ENCODE measurements at regions not wholly inside any gene's neighbourhood (a gene's known extent, or its start where the extent isn't known, plus 50 kb on each side); places are given as distances from the start of the nearest gene placed in this dataset.
A peak's percentile ranks its signal among the peaks of the same experiment; 100 is the strongest.
"Not testable (repeated sequence)": the region's sequence is repeated elsewhere in the genome, so short reads cannot be mapped to it uniquely, and the experiment has no call there.

DNA sequence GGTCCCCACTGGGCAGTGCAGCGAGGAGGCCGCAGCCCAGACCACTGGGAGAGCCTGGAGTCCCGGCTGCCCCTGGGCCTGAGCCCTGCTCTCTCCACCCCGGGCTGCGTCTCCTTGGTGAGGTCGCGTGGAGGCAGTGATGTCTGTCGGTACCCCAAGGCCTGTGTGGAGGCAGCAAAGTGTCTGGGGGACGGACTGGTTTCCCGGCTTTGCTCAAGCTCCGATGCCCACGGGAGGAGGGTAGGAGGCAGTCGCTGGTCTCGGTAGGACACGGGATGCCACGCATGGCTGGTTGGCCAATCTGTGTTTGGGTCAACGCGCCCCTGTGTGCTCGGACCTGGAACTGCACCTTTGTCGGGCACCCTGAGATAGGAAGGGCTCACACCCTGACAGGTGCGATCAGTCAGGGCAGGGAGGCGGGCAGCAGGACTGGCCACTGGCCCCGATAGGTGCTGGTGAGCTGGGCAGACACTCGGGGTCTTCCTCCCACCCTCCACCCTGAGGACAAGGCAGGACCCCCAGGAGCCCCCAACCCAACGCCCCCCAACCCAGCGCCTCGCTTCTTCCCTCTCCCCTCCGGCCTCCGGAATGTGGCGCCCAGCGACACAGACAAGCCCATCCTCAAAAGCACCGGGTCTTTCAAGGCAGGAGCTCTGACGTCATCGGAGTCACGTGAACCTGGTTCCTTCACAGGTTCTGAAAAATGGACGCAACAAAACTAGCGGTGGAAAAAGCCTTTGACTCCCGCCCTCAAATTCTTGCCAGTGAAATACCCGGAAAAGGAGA is 288.6 kb downstream of the NDUFA10 start:
- no peak for DNase-seq

DNA sequence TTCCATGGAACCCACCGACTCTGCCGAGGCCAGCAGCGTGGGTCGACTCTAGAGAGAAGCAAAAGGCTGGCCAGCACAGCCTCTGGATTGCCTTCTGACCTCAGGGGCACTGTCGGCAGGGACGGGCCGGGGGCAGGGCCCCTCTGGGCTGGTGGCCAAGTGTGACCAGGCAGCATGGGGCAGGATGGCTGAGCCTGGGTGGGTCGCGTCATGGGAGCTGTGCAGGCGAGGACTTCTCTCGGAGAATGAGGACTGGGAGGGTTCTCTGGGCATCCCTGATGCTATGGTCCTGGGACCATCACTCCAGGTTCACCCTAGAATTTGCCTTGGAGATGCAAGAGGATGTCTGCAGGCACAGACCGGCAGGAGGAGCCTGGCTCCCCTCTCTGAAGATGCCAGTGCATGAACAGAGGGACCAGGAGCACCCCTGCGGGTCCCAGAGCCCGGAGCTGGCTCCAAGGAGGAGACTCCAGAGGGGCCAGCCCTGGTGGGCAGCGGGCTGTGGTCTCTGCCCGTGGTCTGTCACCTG is 289.2 kb downstream of the NDUFA10 start:
- DNase-seq, result no peak

DNA sequence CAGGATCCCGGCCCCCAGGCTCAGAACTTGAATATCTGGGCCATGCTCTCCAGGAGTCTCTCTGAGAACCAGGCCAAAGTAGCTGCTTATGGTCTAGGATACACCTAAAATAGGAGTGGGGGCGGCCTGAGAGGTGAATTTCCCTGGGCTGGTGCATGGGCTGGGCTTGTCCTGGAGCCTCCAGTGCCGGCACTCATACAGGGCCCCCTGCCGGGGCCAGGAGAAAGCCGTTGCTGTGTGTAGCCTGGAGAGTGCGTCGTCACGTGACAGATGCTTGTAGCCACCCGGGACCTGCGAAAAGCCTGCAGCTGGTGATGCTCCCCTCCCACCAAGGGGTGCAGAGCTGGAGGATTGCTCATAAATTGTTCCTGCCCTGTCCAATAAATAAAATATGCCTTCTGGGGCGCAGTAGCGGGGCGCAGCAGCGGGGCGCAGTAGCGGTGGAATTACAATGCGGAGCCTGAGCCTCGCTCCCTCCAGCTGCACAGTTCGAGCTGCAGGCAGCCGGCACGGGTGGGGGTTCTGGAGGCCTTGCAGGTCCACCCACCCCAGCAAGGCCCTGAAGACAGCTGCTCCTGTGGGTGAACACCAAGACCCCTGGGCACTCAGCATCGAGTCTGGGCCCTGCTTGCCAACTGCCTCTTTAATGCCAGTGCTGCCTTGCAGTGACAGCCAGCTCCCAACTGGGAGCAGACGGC is 289.9 kb downstream of the NDUFA10 start:
- no peak for DNase-seq

DNA sequence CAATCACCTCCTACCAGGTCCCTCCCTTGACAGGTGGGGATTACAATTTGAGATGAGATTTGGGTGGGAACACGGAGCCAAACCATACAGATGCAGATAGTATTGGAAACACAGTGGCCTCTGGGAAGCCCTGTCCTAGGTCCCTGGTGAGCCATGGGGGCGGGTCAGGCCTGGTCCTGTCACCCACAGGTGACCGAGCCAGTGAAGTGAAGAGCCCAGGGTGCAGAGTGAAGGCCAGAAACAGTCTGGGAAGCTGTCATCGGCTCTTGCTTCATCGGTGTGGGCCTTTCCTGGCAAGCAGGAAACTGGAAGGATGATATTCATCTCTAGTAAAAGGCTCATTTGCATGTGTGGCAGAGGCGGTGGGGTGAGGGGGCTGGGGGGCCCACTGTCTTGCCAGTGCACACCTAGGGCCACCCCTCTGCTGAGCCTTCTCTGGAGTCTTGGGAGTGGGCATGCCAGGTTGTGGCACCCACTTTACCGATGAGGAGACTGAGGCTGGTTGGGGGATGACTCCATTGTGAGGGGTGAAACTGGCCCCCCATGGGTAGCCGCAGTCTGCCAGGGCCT is 290.6 kb downstream of the NDUFA10 start:
- no peak for DNase-seq

DNA sequence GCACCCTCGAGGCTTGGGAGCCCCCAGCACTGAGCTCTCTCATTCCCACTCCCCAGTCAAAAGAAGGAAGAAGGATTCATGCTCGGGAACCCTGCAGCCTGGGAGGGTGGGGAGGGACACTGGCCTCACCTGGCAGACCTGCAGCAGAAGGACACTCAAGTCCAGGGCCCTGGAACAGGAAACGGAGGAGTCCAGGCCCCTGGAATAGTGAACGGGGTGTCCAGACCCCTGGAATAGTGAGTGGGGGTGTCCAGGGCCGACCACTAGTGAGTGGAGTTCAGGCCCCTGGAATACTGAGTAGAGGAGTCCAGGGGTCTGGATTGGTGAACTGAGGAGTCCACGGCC is 292.5 kb downstream of the NDUFA10 start:
- DNase-seq, result no peak

DNA sequence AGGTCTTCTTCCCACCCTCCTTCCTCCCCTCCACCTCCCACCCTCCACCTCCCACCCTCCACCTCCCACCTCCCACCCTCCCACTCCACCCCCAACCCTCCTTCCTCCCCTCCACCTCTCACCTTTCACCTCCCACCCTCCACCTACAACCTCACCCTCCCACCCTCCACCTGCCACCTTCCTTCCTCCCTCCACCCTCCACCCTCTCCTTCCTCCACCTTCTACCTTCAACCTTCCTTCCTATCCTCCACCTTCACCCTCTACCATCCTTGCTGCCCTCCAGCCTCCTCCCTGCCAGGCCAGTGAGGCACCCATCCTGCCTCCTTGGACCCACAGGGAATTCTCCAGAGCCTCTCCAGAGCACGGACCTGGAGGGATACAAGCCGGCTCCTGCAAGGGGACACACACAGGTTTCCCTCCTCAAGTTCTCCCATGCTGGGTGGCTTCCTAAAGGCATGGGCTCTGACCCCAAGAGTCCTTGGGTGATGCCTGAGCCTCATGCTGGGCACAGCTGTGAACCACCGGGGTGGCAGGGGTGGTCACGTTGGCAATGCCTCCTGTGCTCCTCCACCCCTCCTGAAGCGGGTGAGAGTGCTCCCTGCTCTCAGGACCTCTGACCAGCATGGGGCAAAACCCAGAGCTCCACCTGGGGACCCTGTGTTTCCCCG is 293.0 kb downstream of the NDUFA10 start:
- no peak for DNase-seq

DNA sequence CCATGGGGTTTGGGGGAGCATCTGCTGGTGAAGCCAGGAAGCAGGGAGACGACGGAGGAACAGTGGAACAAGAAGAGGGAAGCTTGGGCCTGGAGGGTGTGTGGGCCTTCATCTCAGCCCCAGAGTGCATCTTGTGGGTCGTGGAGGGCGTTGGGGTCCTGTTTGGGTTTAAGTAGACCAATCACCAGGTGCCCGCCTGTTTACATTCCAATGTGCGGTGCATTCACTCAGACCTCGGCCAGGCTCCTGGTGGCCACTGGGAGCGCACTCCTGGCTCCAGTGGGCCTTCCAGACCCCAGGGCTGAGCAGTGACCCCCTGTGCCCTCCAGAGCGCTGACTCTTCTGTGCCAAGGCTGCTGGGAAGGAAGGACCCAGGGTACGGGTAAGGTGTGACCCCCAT is 293.7 kb downstream of the NDUFA10 start:
- DNase-seq, result no peak

DNA sequence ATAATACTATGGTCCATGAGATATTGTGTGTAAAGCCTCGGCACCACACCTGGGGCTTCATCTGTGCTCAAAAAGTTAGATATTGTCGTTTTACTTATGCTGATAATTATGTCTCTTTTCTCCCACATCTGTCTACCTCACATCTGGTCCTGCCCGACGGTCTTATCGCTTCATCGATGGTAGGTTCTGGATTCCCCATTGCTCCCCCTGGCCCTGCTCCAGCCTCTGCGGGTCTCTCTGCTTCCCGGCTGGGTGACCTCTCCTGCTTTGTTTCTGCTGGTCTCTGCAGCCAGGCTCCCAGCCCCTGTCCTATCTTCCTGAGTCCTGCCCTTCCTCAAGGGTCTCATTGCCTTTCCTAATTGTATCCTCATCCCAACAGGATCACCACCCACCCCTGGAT is 294.2 kb downstream of the NDUFA10 start:
- no peak for DNase-seq

DNA sequence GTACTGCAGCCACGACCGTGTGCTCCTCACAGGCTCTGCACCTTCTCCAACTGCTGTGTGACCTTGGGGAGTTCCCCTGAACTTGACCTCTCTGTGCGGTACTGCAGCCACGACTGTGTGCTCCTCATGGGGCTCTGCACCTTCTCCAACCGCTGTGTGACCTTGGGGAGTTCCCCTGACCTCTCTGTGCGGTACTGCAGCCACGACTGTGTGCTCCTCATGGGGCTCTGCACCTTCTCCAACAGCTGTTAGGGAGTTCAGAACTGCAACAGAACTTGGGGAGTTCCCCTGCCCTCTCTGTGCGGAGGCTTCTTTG is 294.6 kb downstream of the NDUFA10 start:
- DNase-seq, result not testable (repeated sequence)

DNA sequence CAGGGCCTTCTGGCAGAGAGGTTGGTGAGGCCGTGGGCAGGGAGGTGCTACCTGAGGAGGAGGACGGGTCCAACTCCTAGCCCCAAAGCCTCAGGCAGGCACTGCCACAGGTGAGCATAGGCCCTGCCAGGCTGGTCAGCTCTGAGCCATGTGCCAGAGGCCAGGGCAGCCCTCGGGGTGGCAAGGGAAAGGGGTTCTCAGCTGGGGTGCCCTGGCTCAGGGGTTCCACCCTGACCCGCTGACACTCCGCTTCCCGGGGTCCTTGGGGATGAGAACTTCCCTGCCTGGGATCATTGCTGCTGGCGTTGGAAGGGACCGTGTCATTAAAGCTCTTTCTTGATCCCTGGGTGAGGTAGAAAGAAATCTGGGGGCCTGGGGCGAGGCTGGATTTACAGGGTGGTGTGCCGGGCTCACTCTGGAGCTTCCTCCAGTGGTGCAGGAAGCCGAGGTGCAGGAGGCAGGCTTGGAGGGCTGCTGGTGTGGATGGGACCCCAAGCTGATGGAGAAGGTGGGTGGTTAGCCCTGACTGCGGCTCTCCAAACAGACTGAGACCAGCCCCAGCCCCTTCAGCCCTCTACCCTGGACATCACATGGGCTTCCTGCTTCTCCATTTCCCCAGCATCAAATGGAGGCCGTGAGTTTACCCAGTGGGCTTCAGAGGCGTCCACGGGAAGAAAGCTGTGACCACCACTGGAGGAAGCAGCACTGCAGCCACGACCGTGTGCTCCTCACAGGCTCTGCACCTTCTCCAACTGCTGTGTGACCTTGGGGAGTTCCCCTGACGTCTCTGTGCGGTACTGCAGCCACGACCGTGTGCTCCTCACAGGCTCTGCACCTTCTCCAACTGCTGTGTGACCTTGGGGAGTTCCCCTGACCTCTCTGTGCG is 295.2 kb downstream of the NDUFA10 start:
- peak; percentile 24 for DNase-seq

DNA sequence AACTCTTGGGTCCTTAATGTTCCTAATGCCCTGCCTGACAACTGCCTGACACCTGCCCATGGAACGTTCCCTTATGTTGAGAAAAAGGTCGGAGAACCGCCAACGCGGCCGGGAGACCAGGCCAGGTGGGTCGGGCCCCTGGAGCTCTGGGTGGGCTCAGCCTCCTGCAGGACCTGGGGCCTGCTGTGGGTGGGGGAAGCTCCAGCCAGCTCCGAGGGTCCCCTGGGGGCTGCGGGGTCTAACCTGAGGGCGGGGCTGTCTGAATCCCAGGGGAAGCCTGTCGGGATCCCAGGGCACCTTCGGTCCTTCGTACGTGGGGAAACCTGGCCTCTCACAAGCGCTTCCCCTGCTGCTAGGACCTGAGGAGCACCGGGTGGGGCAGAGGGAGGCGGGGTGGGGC is 296.0 kb downstream of the NDUFA10 start:
- DNase-seq, result no peak

DNA sequence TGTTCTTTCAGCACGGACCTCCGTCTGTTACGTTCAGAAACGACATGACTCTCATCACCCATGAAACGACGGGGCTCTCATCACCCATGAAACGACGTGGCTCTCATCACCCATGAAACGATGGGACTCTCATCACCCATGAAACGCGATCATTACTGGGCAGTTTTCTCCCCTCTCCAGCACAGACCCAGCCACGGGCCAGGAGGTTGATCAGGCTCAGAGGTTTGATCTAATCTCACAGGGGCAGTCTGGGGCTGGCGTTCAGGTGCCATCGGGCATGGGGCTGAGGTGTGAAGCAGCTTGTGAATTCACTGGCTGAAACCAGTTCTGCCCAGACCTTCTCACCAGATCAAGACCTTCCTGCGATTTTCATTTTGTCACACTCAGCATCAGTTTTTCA is 296.4 kb downstream of the NDUFA10 start:
- DNase-seq, result no peak

DNA sequence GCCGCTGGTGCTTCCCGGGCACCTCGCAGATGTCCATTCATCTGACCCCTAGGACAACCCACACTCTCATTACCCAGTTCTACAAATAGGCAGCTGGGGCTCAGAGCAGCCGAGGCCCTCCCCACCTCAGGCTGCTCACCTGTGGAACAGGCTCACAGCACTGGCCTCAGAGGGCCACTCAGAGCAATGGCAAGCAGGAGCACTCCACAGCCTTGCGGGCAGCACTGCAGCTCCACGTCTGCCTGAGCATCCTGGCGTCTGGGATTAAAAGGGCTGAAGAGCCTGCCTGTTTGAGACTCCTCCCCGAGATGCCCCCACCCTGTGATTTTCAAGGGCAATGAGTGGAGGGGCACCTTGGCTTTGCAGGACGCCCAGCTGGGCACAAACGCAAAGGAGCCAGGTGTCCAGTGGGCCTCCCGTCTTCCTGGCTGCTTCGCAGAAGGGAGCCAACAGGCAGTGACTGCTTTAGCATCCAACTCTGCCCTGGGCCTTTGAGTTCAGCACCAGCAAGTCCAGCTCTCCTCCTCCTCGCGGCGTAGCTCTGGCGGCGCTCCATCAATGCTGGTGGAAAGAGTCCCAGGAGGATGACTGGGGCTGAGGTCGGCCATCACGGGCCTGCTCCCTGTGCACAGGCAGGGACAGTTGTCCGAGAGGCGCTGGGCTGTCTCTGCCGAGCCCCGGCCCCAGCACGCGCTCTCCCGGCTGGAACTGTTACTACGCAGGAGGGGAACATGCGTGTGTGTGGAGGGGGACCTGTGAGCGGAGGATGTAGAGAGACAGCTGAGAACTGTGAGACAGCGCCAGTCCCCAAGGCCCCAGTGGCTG is 297.2 kb downstream of the NDUFA10 start:
- no peak for DNase-seq

DNA sequence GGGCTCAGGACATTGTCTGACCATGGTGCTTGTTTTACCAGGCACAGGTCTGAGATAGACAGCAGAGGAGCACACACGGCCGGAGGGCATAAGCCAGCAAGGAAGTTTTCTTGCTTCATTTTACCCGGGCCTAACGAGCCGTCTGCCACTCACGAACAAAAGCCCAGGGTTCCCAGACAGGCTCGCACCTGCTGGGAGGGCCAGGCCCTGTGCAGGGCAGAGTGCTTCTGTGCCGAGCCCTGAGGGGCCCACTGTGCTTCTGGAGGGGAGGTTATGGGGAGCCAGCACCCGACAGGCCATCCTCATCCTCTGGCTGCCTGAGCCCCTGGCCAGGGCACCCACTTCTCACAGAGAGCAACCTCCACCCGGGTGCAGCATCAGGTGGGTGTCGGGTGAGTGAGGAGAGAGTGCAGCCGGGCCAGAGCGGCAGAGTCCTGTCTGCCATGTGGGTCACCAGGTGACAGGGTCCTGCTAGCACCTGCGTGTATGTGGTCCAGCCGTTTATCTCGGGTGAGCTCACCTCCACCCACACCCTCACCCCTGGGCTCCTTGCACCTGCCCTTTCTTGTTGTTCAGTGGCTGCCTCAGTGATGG is 297.9 kb downstream of the NDUFA10 start:
- no peak for DNase-seq

DNA sequence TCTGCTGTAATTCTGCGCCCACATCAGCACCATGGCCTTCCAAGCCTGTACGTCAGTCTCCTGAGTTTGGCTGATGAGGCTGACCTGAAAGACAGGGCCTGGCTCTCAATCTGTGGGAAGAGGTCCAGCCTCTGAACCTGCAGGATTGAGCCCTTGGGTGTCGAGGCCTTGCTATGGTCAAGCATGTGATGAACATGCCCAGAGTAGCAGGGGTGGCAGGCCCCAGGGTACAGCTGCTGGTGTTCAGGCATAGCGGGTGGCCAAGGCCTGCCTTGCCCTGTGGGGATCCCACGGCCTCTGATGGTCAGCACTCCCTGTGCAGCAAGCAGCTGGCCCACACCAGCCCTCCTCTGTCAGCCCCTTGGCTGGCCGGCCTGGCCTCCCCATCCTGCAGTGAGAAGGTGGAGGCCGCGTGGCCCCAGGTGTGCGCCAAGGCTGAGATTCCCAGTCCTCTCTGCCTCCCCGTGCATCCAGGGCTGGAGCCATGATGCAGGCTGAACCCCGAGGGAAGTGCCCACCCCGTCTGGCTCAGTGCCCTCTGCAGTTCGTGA is 298.4 kb downstream of the NDUFA10 start:
- no peak for DNase-seq

DNA sequence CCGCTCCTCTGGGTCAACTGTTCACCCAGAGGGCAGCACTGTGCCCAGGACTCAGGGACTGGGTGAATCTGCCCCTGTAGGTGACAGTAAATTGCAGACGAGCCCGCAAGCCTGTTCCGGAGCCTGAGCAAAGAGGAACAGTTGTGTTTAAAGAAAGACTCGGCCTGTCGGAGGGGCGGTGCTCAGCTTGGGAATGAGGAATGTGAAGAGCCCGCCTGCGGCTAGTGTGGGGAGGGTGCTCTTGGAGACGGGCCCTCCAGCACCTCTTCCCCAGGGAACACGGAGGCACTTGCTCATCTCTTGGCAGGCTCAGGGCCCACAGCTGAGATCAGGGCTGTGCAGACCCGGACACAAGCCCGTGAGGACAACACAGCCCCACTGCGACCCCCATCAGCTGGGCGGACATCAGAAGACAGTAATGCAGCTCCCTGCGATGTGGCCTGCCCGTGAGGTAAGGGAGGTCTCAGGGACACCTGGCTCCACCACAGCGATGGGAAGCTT is 299.0 kb downstream of the NDUFA10 start:
- DNase-seq, result no peak

DNA sequence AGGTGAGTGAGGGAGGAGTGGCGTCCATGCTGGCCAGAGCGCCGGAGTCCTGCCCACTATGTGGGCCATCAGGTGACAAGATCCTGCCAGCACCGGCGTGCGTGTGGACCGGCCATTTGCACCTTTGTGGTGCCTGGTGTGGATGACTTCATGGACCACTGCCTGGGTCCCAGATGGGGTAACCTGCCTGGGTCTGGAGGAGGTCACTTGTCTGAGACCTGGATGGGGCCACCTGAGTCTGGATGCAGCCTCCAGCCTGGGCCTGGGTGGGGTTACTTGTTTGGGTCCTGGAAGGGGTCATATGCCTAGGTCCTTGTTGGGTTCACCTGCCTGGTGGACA is 299.6 kb downstream of the NDUFA10 start:
- no peak for DNase-seq

DNA sequence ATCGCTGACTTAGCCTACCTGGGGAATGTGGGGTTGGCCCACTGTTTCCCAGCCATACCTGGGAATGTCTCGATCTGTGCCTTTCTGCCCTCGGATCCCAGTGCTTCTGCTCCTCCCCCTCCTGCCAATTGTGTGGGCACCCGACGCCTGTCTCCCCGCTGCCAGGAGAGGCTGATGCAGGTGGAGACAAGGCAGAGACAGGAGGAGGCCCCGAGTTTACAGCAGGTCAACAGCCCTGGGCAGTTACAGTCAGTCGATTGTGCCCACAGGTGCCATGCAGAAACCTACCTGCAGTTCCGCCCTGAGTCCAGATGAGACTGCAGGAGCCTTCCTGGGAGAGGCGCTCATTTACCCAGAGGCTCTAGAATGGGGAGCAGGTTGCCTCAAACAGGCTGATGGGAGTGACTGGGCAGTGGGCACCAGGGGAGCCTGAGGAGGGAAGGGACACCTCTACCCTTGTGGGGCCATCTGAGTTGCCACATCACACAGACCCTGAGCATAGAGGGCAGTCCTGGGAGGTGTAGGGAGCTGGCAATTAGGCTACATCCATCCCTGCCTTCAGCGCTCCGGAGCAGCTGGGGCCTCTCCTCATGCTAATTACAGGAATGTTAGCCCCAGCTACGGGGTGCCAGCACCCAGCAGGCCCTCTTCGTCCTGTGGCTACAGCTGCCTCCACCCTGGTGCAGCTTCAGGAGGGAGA is 300.1 kb downstream of the NDUFA10 start:
- DNase-seq, result no peak

DNA sequence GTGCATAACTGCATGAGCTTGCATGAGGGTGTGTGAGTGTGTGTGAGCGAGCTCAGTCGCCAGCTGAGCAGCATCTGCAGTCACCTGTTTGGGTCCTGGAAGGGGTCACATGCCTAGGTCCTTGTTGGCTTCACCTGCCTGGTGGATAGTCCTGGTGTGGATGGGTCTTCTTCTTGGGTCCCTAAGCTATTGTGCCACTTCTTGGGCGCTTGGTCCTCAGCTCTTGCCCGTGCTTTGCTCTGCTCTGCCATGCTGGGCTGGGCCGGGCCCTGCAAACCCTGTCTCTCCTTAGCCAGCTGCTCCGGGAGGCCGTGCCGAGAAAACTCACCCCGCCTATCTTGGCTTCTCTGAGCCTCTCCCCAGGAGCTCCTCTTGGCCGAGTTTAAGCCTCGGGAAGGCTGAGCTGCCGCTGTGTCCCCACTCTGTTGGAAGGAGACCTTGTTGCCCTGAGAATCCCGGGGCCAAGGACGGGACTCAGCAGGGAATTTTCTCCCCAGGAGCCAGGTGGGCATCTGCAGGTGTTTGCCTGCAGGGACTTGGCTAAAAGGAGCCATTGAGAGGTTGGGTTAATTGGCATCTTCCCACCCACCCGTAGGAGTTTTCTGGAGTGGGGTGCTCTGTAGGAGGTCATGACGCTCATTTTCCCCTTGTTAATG is 300.8 kb downstream of the NDUFA10 start:
- no peak for DNase-seq

All from activated CD4-positive, alpha-beta T cell treated with anti-CD3 and anti-CD28 coated beads, Interleukin-2, amount 50 U/mL, for 16 hours (primary cell).